SK-N-MC (cell line): ENCODE measurements at regions not wholly inside any gene's neighbourhood (a gene's known extent, or its start where the extent isn't known, plus 50 kb on each side); places are given as distances from the start of the nearest gene placed in this dataset.

Experiments used
- EZH2 ChIP-seq: fragments of 200-600 bp; sonication (generic); IDR thresholded peaks from one replicate; pipeline ENCODE4 v1.6.1; 2017; ENCODE audit warnings: antibody characterized with exemption
- FOXP2 ChIP-seq: optimal IDR thresholded peaks from 2 replicates; pipeline ENCODE3; 2011; ENCODE audit warnings: mild to moderate bottlenecking, moderate library complexity; ENCODE audit not compliant: insufficient read depth; ENCODE audit errors: extremely low read length, control extremely low read depth
- POLR2AphosphoS5 ChIP-seq: IDR thresholded peaks from 2 replicates; pipeline ENCODE4 v1.6.1; 2012; ENCODE audit warnings: mild to moderate bottlenecking, low read depth, low read length, borderline replicate concordance

DNA sequence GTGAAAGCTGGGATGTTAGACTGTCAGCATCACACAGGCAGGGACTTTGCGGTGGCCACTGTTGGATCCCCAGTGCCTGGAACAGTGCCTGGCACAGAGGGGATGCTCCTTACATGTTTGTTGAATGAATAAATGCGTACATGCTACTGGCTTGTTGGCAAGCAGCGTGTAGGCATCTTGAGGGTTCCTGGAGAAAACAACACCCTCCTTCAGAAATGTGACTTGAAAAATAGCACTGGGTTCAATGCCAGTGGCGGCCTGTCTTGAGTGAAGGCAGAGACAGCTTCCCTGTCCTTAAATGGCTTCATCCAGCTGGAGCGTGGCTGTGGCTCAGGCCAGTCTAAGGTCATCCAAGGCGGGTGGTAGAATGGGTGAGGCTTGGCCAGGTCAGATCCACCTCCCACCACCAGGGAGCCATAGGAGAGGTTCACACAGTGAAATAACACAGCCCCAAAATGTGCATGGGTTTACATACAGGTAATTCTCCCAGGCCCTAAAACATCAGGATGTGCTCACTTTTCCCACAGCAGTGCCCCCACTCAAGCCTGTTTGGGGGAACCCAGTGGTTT lies 171.4 kb downstream of the PHETA1 start:
- TF ChIP-seq EZH2 (no peak), POLR2AphosphoS5 (no peak), FOXP2 (no peak)
